ENCODE measurements at regions not wholly inside any gene's neighbourhood (a gene's known extent, or its start where the extent isn't known, plus 50 kb on each side); places are given as distances from the start of the nearest gene placed in this dataset.

DNA sequence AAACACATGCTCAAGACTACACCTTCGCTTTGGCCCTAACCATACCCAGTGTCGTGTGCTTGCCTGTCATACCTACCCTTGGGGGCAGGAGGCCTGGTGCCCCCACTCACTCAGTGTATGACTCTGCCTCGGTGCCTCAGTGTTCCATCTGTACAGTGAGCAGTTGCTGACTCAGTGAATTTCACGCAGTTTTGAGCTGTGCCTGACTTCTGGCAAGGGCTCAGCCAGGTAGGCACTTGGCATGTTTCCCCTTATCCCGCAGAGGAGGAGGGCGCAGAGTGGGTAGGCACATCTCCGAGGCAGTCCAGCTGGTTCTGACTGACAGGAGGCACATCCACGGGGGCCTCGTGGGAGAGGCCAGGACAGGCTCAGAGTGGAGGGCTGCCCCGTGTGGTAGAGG, 148.9 kb upstream of the CIBAR2 start:
- DNase-seq: no peak
- Histone ChIP-seq H3K4me1 (ENCODE audit: control insufficient read depth in 1 of 2, insufficient read depth in 2 of 2, low read depth in 1 of 2, low read length in 1 of 2) (peaks cover 0 to 48% of the 10 kb centered on the region in 2 experiments; a peak in 1 of 4 replicates), H3K4me2 (no peak overlapping the region), H3K27ac (ENCODE audit: low read depth in 2 of 2, low read length in 1 of 2) (peak overlapping the region in 1 of 2 experiments; percentile 17; a peak in 1 of 4 replicates), H3F3A (replicated peaks; ENCODE audit: insufficient read depth) (no peaks in the 10 kb centered on the region), H2AFZ (ENCODE audit: low read depth) (no peak overlapping the region), H3K9ac (no peak overlapping the region), H3K79me2 (ENCODE audit: insufficient read depth) (no peaks in the 10 kb centered on the region), H3K27me3 (ENCODE audit: insufficient read depth) (no peaks in the 10 kb centered on the region), H3K4me3 (ENCODE audit: low read depth in 2 of 2, low read length in 1 of 2) (no peak overlapping the region), H3K9me3 (no peaks in the 10 kb centered on the region), H3K36me3 (replicated peaks in 1 of 2; ENCODE audit: control insufficient read depth in 1 of 2, insufficient read depth in 2 of 2, low read length in 1 of 2) (no peaks in the 10 kb centered on the region), H3K9me2 (no peaks in the 10 kb centered on the region), H4K20me1 (ENCODE audit: insufficient read depth) (peaks cover 5% of the 10 kb centered on the region; the same call in 1 of the 2 replicates)
- ChIA-PET CTCF (interaction anchor here (1.0 to 13.0 kb wide), 4 partner anchors 12 to 398 kb away, joined by 3 to 180 read pairs (median 8); no protein-coding TSS in a partner anchor), POLR2A (no interaction called here)
- TF ChIP-seq SMC3 (IDR thresholded peaks at IDR 0.05; ENCODE audit: low read depth, low read length) (no peak), MAX (IDR thresholded peaks at IDR 0.05; ENCODE audit: low read depth) (no peak), YY1 (IDR thresholded peaks at IDR 0.05; ENCODE audit: low read depth) (no peak), EP300 (IDR thresholded peaks at IDR 0.05; ENCODE audit: borderline replicate concordance in 1 of 2, low read depth in 1 of 2, low read length in 1 of 2) (no peak), TEAD4 (IDR thresholded peaks at IDR 0.05; ENCODE audit: borderline replicate concordance, insufficient read depth) (no peak), REST (IDR thresholded peaks at IDR 0.05; ENCODE audit: low read depth, low read length) (no peak), NFIC (IDR thresholded peaks at IDR 0.05; ENCODE audit: borderline replicate concordance) (no peak), MXI1 (IDR thresholded peaks at IDR 0.05; ENCODE audit: low read depth, low read length) (no peak), RFX5 (IDR thresholded peaks at IDR 0.05; ENCODE audit: low read length) (no peak), FOXM1 (IDR thresholded peaks at IDR 0.05; ENCODE audit: low read depth) (no peak), NRF1 (IDR thresholded peaks at IDR 0.05; ENCODE audit: low read depth, low read length) (no peak), JUND (IDR thresholded peaks at IDR 0.05) (no peak), RCOR1 (IDR thresholded peaks at IDR 0.05; ENCODE audit: low read length) (no peak), USF2 (IDR thresholded peaks at IDR 0.05; ENCODE audit: borderline replicate concordance, low read depth, low read length) (no peak), EZH2phosphoT487 (IDR thresholded peaks at IDR 0.05; ENCODE audit: borderline replicate concordance, low read depth) (no peak), ELF1 (IDR thresholded peaks at IDR 0.05) (no peak), FOSL2 (IDR thresholded peaks at IDR 0.05; ENCODE audit: borderline replicate concordance, low read depth) (no peak)
- TF ChIP-seq, protein P1, sequence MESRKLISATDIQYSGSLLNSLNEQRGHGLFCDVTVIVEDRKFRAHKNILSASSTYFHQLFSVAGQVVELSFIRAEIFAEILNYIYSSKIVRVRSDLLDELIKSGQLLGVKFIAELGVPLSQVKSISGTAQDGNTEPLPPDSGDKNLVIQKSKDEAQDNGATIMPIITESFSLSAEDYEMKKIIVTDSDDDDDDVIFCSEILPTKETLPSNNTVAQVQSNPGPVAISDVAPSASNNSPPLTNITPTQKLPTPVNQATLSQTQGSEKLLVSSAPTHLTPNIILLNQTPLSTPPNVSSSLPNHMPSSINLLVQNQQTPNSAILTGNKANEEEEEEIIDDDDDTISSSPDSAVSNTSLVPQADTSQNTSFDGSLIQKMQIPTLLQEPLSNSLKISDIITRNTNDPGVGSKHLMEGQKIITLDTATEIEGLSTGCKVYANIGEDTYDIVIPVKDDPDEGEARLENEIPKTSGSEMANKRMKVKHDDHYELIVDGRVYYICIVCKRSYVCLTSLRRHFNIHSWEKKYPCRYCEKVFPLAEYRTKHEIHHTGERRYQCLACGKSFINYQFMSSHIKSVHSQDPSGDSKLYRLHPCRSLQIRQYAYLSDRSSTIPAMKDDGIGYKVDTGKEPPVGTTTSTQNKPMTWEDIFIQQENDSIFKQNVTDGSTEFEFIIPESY (IDR thresholded peaks at IDR 0.05; ENCODE audit: borderline replicate concordance, low read depth): no peak
- TF ChIP-seq, protein P2, sequence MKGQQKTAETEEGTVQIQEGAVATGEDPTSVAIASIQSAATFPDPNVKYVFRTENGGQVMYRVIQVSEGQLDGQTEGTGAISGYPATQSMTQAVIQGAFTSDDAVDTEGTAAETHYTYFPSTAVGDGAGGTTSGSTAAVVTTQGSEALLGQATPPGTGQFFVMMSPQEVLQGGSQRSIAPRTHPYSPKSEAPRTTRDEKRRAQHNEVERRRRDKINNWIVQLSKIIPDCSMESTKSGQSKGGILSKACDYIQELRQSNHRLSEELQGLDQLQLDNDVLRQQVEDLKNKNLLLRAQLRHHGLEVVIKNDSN (IDR thresholded peaks at IDR 0.05; ENCODE audit: borderline replicate concordance, low read depth): no peak
- 98% methylated on average over 6 of the region's 10 CpGs for WGBS (ENCODE audit: low lambda C conversion rate)
